Fibroblast of the aortic adventitia (primary cell): ENCODE measurements at regions not wholly inside any gene's neighbourhood (a gene's known extent, or its start where the extent isn't known, plus 50 kb on each side); places are given as distances from the start of the nearest gene placed in this dataset.

Experiments used
- DNase-seq: peaks from one replicate; pipeline ENCODE4 v3.0.0-alpha.2; 2010; ENCODE audit warnings: low read depth
- H3K4me3 ChIP-seq: 2 replicates; pipeline ENCODE4 v1.5.1; 2011; ENCODE audit warnings: low read depth, mild to moderate bottlenecking, control low read depth, low read length, moderate library complexity
- TF ChIP-seq, protein P1 (sequence below): IDR thresholded peaks from 2 replicates; pipeline ENCODE4 v1.5.1; 2011; ENCODE audit warnings: mild to moderate bottlenecking, low read length, control low read depth, inconsistent platforms; ENCODE audit not compliant: insufficient read depth

DNA sequence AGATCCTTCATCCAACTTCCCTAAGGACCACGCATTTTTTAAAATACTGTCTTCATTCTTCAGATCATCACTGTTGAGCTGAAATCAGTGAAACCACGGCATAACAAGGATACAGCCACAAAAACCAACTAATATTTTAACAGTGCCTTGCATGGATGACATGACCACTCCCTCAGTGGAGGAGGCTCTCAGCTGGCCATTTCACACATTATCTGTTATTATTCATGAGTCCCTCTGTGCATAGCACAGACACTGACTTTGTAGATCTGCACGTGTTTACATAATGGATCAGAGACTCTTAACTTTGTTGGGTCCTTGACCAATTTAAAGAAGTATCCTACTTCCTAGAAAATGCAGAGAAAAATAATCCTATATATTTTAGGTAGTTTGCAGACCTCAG, 104.8 kb upstream of the NUDT7 start:
- no peak for DNase-seq
- H3K4me3 ChIP-seq = no peak overlapping the region
- TF ChIP-seq, protein P1, sequence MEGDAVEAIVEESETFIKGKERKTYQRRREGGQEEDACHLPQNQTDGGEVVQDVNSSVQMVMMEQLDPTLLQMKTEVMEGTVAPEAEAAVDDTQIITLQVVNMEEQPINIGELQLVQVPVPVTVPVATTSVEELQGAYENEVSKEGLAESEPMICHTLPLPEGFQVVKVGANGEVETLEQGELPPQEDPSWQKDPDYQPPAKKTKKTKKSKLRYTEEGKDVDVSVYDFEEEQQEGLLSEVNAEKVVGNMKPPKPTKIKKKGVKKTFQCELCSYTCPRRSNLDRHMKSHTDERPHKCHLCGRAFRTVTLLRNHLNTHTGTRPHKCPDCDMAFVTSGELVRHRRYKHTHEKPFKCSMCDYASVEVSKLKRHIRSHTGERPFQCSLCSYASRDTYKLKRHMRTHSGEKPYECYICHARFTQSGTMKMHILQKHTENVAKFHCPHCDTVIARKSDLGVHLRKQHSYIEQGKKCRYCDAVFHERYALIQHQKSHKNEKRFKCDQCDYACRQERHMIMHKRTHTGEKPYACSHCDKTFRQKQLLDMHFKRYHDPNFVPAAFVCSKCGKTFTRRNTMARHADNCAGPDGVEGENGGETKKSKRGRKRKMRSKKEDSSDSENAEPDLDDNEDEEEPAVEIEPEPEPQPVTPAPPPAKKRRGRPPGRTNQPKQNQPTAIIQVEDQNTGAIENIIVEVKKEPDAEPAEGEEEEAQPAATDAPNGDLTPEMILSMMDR = no peak

DNA sequence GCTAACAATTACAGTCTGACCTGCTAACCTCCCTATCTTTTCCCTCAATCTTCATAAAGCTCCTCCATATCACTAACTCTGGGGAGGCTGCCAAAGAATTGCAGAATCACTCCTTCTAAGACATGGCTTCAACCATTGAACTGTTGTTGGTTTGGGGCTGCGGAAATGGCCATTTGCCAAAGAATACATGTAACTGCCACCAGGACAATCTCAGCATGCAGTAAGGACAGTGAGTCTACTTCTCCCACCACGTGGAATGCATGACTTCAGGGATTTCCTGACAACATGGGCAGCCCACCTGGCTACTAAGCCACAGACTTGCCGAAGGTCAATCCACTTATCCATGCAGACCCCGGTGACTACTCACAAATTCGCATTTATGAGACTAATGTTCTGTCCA, 104.3 kb upstream of the NUDT7 start:
- TF ChIP-seq, protein P1 = no peak
- no peak for DNase-seq
- no peak overlapping the region for H3K4me3 ChIP-seq

DNA sequence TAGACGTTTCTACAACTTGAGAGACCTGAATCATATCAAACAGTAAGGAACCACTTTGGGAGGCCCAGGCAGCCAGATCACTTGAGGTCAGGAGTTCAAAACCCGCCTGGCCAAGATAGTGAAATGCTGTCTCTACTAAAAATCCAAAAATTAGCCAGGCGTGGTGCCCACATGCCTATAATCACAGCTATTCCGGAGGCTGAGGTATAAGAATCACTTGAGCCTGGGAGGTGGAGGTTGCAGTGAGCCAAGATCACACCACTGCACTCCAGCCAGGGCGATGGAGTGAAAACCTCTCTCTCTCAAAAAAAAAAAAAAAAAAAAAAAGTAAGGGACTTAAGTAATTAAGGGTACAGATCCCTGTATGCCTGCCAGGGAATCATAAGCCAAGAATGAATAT, 103.4 kb upstream of the NUDT7 start:
- DNase-seq = no peak
- H3K4me3 ChIP-seq = no peak overlapping the region
- TF ChIP-seq, protein P1 = no peak

DNA sequence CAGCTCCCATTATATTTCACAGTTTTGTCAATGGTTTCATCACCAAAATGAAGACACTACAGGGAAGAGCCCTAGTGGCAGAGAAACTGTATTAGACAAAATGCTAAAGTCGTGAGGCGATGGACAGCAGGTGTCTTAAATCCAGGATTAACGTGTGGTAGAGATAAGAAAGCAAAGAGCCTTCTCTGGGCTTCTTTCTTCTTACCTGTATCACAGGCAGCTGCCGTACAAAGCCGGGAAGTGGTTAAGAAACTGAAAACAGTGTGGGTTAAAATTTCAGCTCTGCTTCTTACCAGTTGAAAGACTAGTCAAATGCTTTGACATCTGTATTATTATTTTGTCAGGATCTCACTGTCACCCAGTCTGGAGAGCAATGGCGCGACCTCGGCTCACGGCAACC, 98.2 kb upstream of the NUDT7 start:
- TF ChIP-seq, protein P1 = no peak
- H3K4me3 ChIP-seq = no peak overlapping the region

DNA sequence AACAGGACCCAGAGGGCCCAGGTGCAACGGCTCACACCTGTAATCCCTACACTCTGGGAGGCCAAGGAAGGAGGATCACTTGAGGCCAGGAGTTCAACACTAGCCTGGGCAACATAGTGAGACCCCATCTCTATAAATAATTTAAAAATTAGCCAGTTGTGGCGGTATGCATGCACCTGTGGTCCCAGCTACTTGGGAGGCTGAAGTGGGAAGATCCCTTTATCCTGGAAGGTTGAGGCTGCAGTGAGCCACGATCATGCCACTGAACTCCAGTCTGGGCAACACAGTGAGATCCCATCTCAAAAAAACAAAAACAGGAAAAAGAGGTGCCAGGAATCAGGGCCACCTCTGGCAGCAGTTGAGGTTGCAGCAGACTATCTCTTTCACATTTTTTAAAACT, 85.7 kb upstream of the NUDT7 start:
- no peak for DNase-seq
- no peak overlapping the region for H3K4me3 ChIP-seq
- TF ChIP-seq, protein P1 = peak; percentile 9

More for the DNA sequence above, 98.2 kb upstream of the NUDT7 start:
- DNase-seq = no peak

DNA sequence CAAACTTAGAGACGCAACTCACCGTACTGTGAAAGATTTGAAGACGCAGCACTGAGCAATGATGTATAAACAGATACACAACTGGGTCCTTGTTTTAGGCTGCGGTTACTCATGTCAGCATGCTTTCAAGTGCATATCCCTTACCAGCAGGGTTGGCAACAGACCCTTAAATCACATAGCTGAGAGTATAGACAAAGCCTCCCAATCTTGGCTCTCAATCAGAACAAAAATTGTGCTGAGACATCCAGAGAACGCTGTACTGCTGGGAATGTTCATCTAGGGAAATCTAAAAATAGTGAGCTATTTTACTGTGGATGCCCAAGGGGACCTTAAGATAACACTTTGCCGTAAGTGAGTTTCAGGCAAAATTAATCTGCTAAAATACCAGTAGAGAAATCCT, 84.4 kb upstream of the NUDT7 start:
- H3K4me3 ChIP-seq = no peak overlapping the region
- TF ChIP-seq, protein P1 = no peak
- peak; percentile 68 for DNase-seq

DNA sequence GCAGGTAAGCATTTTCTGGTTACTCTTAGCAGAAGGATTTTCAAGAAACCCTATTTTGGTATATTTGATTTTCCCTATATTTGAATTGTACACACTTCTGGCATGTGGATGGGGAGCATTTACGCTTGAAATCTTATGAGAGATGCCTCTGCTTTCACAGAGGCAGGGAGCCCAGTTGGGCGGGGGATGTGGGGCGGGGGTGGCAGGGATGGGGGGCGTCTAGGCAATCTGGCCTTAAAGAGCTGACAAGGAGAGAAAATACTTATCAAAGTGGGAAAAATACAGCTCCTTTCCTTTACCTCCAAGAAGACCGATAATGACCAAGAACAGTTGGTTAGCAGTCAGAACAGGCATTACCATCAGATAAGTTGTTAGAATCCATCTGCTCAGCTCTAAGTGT, 79.1 kb upstream of the NUDT7 start:
- DNase-seq = no peak
- H3K4me3 ChIP-seq = no peak overlapping the region
- TF ChIP-seq, protein P1 = no peak
